Dendritic cell treated with granulocyte-macrophage colony-stimulating factor and Interleukin-4, amounts not matched to agents 40 ng/mL and 50 ng/mL, for 4 days (primary cell): ENCODE measurements at regions not wholly inside any gene's neighbourhood (a gene's known extent, or its start where the extent isn't known, plus 50 kb on each side); places are given as distances from the start of the nearest gene placed in this dataset.

Source experiments
- H3K27ac Mint-ChIP-seq: one replicate; pipeline ENCODE4 v1.8.0; 2022; ENCODE audit warnings: mild to moderate bottlenecking, mixed read lengths
- H3K27me3 Mint-ChIP-seq: one replicate; pipeline ENCODE4 v1.8.0; 2022; ENCODE audit warnings: mild to moderate bottlenecking, mixed read lengths
- H3K36me3 Mint-ChIP-seq: one replicate; pipeline ENCODE4 v1.8.0; 2022; ENCODE audit warnings: low read depth, mixed read lengths
- H3K4me1 Mint-ChIP-seq: one replicate; pipeline ENCODE4 v1.8.0; 2022; ENCODE audit warnings: low read depth, mixed read lengths
- H3K4me3 Mint-ChIP-seq: one replicate; pipeline ENCODE4 v1.8.0; 2022; ENCODE audit warnings: mild to moderate bottlenecking, moderate library complexity, mixed read lengths
- H3K9me3 Mint-ChIP-seq: one replicate; pipeline ENCODE4 v1.8.0; 2022; ENCODE audit warnings: mixed read lengths
- intact Hi-C: fragments of 100-400 bp; cut with micrococcal nuclease; formaldehyde crosslinking; loops from one replicate; pipeline ENCODE4 v1.15.0; 2022

- no peak overlapping the region for H3K27ac Mint-ChIP-seq
- peaks cover 2% of the 10 kb centered on the region for H3K27me3 Mint-ChIP-seq
- no peaks in the 10 kb centered on the region for H3K4me1 Mint-ChIP-seq
- no peak overlapping the region for H3K4me3 Mint-ChIP-seq
- H3K36me3 Mint-ChIP-seq = no peaks in the 10 kb centered on the region
- intact Hi-C loops = no loop called here
- no peaks in the 10 kb centered on the region for H3K9me3 Mint-ChIP-seq
Measured at GRCh38 chr15:94029495-94029894, 201.9 kb upstream of the MCTP2 start.

- no peaks in the 10 kb centered on the region for H3K36me3 Mint-ChIP-seq
- no peak overlapping the region for H3K27ac Mint-ChIP-seq
- intact Hi-C loops = no loop called here
- H3K27me3 Mint-ChIP-seq = peaks cover 2% of the 10 kb centered on the region
- H3K9me3 Mint-ChIP-seq = no peaks in the 10 kb centered on the region
- H3K4me1 Mint-ChIP-seq = no peaks in the 10 kb centered on the region
- no peak overlapping the region for H3K4me3 Mint-ChIP-seq
Measured at GRCh38 chr15:94028809-94029208, 202.6 kb upstream of the MCTP2 start.

- H3K27me3 Mint-ChIP-seq = peaks cover 2% of the 10 kb centered on the region
- no peak overlapping the region for H3K4me3 Mint-ChIP-seq
- H3K36me3 Mint-ChIP-seq = no peaks in the 10 kb centered on the region
- H3K9me3 Mint-ChIP-seq = no peaks in the 10 kb centered on the region
- no peaks in the 10 kb centered on the region for H3K4me1 Mint-ChIP-seq
- intact Hi-C loops = no loop called here
- H3K27ac Mint-ChIP-seq = no peak overlapping the region
Measured at GRCh38 chr15:94028121-94028520, 203.2 kb upstream of the MCTP2 start.

- Mint-ChIP-seq H3K4me3 (no peak overlapping the region), H3K27me3 (peaks cover 2% of the 10 kb centered on the region), H3K9me3 (no peaks in the 10 kb centered on the region), H3K4me1 (no peaks in the 10 kb centered on the region), H3K27ac (no peak overlapping the region), H3K36me3 (no peaks in the 10 kb centered on the region)
- intact Hi-C loops = no loop called here
Measured at GRCh38 chr15:94027581-94027980, 203.8 kb upstream of the MCTP2 start.

GRCh38 chr15:94026458-94027304 lies 204.7 kb upstream of the MCTP2 start:
- Mint-ChIP-seq H3K4me1 (no peaks in the 10 kb centered on the region), H3K27me3 (peaks cover 2% of the 10 kb centered on the region), H3K36me3 (no peaks in the 10 kb centered on the region), H3K4me3 (no peak overlapping the region), H3K9me3 (no peaks in the 10 kb centered on the region), H3K27ac (no peak overlapping the region)
- intact Hi-C loops = no loop called here

- H3K36me3 Mint-ChIP-seq = no peaks in the 10 kb centered on the region
- no peak overlapping the region for H3K27ac Mint-ChIP-seq
- H3K4me1 Mint-ChIP-seq = no peaks in the 10 kb centered on the region
- H3K27me3 Mint-ChIP-seq = peaks cover 2% of the 10 kb centered on the region
- intact Hi-C loops = no loop called here
- no peaks in the 10 kb centered on the region for H3K9me3 Mint-ChIP-seq
- no peak overlapping the region for H3K4me3 Mint-ChIP-seq
Measured at GRCh38 chr15:94023531-94023930, 207.8 kb upstream of the MCTP2 start.

GRCh38 chr15:94021621-94022320 lies 209.6 kb upstream of the MCTP2 start:
- Mint-ChIP-seq H3K27me3 (peaks cover 2% of the 10 kb centered on the region), H3K36me3 (no peaks in the 10 kb centered on the region), H3K27ac (no peak overlapping the region), H3K9me3 (no peaks in the 10 kb centered on the region), H3K4me3 (no peak overlapping the region), H3K4me1 (no peaks in the 10 kb centered on the region)
- intact Hi-C loops = no loop called here

- intact Hi-C loops = no loop called here
- Mint-ChIP-seq H3K9me3 (peaks cover 5% of the 10 kb centered on the region), H3K36me3 (no peaks in the 10 kb centered on the region), H3K27me3 (peaks cover 2% of the 10 kb centered on the region), H3K4me1 (no peaks in the 10 kb centered on the region), H3K4me3 (no peak overlapping the region), H3K27ac (no peak overlapping the region)
Measured at GRCh38 chr15:94019062-94019461, 212.3 kb upstream of the MCTP2 start.

- H3K36me3 Mint-ChIP-seq = no peaks in the 10 kb centered on the region
- no peak overlapping the region for H3K27ac Mint-ChIP-seq
- H3K4me1 Mint-ChIP-seq = no peaks in the 10 kb centered on the region
- H3K4me3 Mint-ChIP-seq = no peak overlapping the region
- H3K27me3 Mint-ChIP-seq = no peaks in the 10 kb centered on the region
- peaks cover 5% of the 10 kb centered on the region for H3K9me3 Mint-ChIP-seq
- intact Hi-C loops = no loop called here
Measured at GRCh38 chr15:94015324-94015723, 216.0 kb upstream of the MCTP2 start.

GRCh38 chr15:94008104-94009074 lies 223.0 kb upstream of the MCTP2 start:
- Mint-ChIP-seq H3K4me3 (no peak overlapping the region), H3K4me1 (no peaks in the 10 kb centered on the region), H3K36me3 (no peaks in the 10 kb centered on the region), H3K9me3 (no peaks in the 10 kb centered on the region), H3K27me3 (no peaks in the 10 kb centered on the region), H3K27ac (no peak overlapping the region)
- intact Hi-C loops = no loop called here

- Mint-ChIP-seq H3K4me1 (no peaks in the 10 kb centered on the region), H3K9me3 (no peaks in the 10 kb centered on the region), H3K4me3 (no peak overlapping the region), H3K27ac (no peak overlapping the region), H3K36me3 (no peaks in the 10 kb centered on the region), H3K27me3 (no peaks in the 10 kb centered on the region)
- intact Hi-C loops = no loop called here
Measured at GRCh38 chr15:94004697-94005096, 226.7 kb upstream of the MCTP2 start.

- Mint-ChIP-seq H3K36me3 (no peaks in the 10 kb centered on the region), H3K9me3 (no peaks in the 10 kb centered on the region), H3K27ac (no peak overlapping the region), H3K4me1 (no peaks in the 10 kb centered on the region), H3K27me3 (no peaks in the 10 kb centered on the region), H3K4me3 (no peak overlapping the region)
- intact Hi-C loops = no loop called here
Measured at GRCh38 chr15:94002041-94002440, 229.3 kb upstream of the MCTP2 start.

GRCh38 chr15:94001255-94001801 lies 230.0 kb upstream of the MCTP2 start:
- H3K4me3 Mint-ChIP-seq = no peak overlapping the region
- intact Hi-C loops = no loop called here
- H3K36me3 Mint-ChIP-seq = no peaks in the 10 kb centered on the region
- H3K4me1 Mint-ChIP-seq = no peaks in the 10 kb centered on the region
- H3K9me3 Mint-ChIP-seq = no peaks in the 10 kb centered on the region
- no peak overlapping the region for H3K27ac Mint-ChIP-seq
- no peaks in the 10 kb centered on the region for H3K27me3 Mint-ChIP-seq
